ENCODE measurements at regions not wholly inside any gene's neighbourhood (a gene's known extent, or its start where the extent isn't known, plus 50 kb on each side); places are given as distances from the start of the nearest gene placed in this dataset.

GRCh38 chr9:29659736-29660135 lies 2086.5 kb upstream of the C9orf72 start:
- Histone ChIP-seq H3K36me3 (no peaks in the 10 kb centered on the region), H3K4me3 (no peak overlapping the region), H3K9me3 (no peaks in the 10 kb centered on the region), H3K4me1 (no peaks in the 10 kb centered on the region), H3K27me3 (no peaks in the 10 kb centered on the region), H3K27ac (replicated peaks in 1 of 4) (no peak overlapping the region)
- TF ChIP-seq POLR2A (IDR thresholded peaks at IDR 0.05; ENCODE audit: low read depth) = no peak
- no peak for TF ChIP-seq POLR2AphosphoS5 (IDR thresholded peaks at IDR 0.05)
- TF ChIP-seq EP300 (IDR thresholded peaks at IDR 0.05) = no peak
- 85% methylated on average over 4 of the region's 4 CpGs for WGBS
- DNase-seq (ENCODE audit: extremely low spot score) = no peak
- intact Hi-C loops (cut with DNase I) = no loop called here

GRCh38 chr9:29668732-29669131 lies 2095.5 kb upstream of the C9orf72 start:
- Histone ChIP-seq H3K4me1 (no peaks in the 10 kb centered on the region), H3K27ac (replicated peaks in 1 of 4) (no peak overlapping the region), H3K36me3 (no peaks in the 10 kb centered on the region), H3K9me3 (no peaks in the 10 kb centered on the region), H3K4me3 (no peak overlapping the region), H3K27me3 (no peaks in the 10 kb centered on the region)
- no peak for DNase-seq (ENCODE audit: extremely low spot score)
- 59% methylated on average over 1 of the region's 1 CpG for WGBS
- intact Hi-C loops (cut with DNase I) = no loop called here
- TF ChIP-seq CTCF (IDR thresholded peaks at IDR 0.05) (no peak), POLR2A (IDR thresholded peaks at IDR 0.05; ENCODE audit: low read depth) (no peak), POLR2AphosphoS5 (IDR thresholded peaks at IDR 0.05) (no peak), EP300 (IDR thresholded peaks at IDR 0.05) (no peak)

DNA sequence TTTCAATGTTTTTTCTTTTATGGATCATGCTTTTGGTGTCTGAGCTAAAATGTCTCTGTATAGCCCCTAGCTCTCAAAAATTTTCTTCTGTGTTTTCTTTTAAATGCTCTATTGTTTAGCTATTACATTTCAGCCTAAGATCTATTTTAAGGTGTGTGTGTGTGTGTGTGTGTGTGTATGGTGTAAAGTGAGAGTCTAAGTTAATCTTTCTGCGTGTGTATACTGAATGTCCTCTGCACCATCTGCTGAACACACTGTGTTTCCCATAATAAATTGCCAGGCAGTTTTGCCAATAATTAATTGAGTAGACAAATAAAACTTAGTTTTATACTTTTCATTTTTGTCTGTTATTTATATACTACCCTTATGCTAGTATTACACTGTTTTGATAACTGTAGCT lies 2096.3 kb upstream of the C9orf72 start:
- H3K9me3 ChIP-seq = no peaks in the 10 kb centered on the region
- H3K36me3 ChIP-seq = no peaks in the 10 kb centered on the region
- intact Hi-C loops (cut with DNase I) = no loop called here
- H3K27ac ChIP-seq (replicated peaks in 1 of 4) = no peak overlapping the region
- no peak overlapping the region for H3K4me3 ChIP-seq
- WGBS = 52% methylated on average over 1 of the region's 1 CpG
- no peaks in the 10 kb centered on the region for H3K27me3 ChIP-seq
- no peak for DNase-seq (ENCODE audit: extremely low spot score)
- H3K4me1 ChIP-seq = no peaks in the 10 kb centered on the region
- no peak for TF ChIP-seq EP300 (IDR thresholded peaks at IDR 0.05)
- no peak for TF ChIP-seq POLR2AphosphoS5 (IDR thresholded peaks at IDR 0.05)
- no peak for TF ChIP-seq POLR2A (IDR thresholded peaks at IDR 0.05; ENCODE audit: low read depth)
- no peak for TF ChIP-seq CTCF (IDR thresholded peaks at IDR 0.05)

- TF ChIP-seq EP300 (IDR thresholded peaks at IDR 0.05) = no peak
- TF ChIP-seq POLR2A (IDR thresholded peaks at IDR 0.05; ENCODE audit: low read depth) = no peak
- no peak for TF ChIP-seq POLR2AphosphoS5 (IDR thresholded peaks at IDR 0.05)
- no peak for TF ChIP-seq CTCF (IDR thresholded peaks at IDR 0.05)
These were observed 2112.2 kb upstream of the C9orf72 start for GRCh38 chr9:29685531-29685930.

DNA sequence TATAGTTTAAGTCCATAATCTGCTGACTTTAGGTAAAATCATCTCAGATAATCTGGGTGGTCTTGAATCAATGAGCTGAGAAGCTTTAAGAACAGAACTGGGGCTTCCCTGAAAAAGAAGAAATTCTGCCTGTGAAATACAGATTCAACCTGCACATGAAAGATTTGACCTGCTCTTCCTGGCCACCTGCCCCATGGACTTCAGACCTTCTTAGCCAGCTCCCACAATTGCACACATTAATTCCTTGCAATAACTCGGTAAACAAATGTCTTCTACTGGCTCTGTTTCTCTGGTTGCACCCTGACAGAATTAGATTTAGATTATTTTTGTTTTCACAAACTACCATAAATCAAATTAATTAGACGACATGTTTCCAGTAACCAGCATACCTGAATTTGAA lies 2117.9 kb upstream of the C9orf72 start:
- peaks cover 0 to 8% (median 3%) of the 10 kb centered on the region in 4 donors for H3K9me3 ChIP-seq
- TF ChIP-seq CTCF (IDR thresholded peaks at IDR 0.05) = no peak
- no peak for TF ChIP-seq POLR2A (IDR thresholded peaks at IDR 0.05; ENCODE audit: low read depth)
- H3K27ac ChIP-seq (replicated peaks in 1 of 4) = no peak overlapping the region
- WGBS = 41% methylated on average over 2 of the region's 2 CpGs
- no peaks in the 10 kb centered on the region for H3K4me1 ChIP-seq
- DNase-seq (ENCODE audit: extremely low spot score) = no peak
- intact Hi-C loops (cut with DNase I) = no loop called here
- H3K36me3 ChIP-seq = no peaks in the 10 kb centered on the region
- no peak overlapping the region for H3K4me3 ChIP-seq
- no peaks in the 10 kb centered on the region for H3K27me3 ChIP-seq

More at GRCh38 chr9:29685531-29685930, 2112.2 kb upstream of the C9orf72 start:
- intact Hi-C loops (cut with DNase I) = no loop called here
- Histone ChIP-seq H3K27me3 (no peaks in the 10 kb centered on the region), H3K27ac (replicated peaks in 1 of 4) (no peak overlapping the region), H3K36me3 (no peaks in the 10 kb centered on the region), H3K4me1 (no peaks in the 10 kb centered on the region), H3K4me3 (no peak overlapping the region), H3K9me3 (no peaks in the 10 kb centered on the region)
- DNase-seq (ENCODE audit: extremely low spot score) = no peak

All from esophagus muscularis mucosa (tissue), 4 donors.